Breast epithelium (tissue), 3 donors: ENCODE measurements at regions not wholly inside any gene's neighbourhood (a gene's known extent, or its start where the extent isn't known, plus 50 kb on each side); places are given as distances from the start of the nearest gene placed in this dataset.

Experiments
- CTCF ChIP-seq, 3 donors: fragments of 450-650 bp; IDR thresholded peaks; one replicate each; pipeline ENCODE4 v1.5.1; 2016 to 2017; ENCODE audit warnings: antibody characterized with exemption in 3 of 3, mild to moderate bottlenecking in 3 of 3, moderate library complexity in 3 of 3
- POLR2A ChIP-seq: fragments of 450-650 bp; IDR thresholded peaks from one replicate; pipeline ENCODE4 v1.6.1; 2016; ENCODE audit warnings: antibody characterized with exemption, mild to moderate bottlenecking, moderate library complexity

GRCh38 chr1:96291468-96291867 is 430.1 kb upstream of the PTBP2 start:
- no peak for TF ChIP-seq CTCF (IDR thresholded peaks at IDR 0.05)
- TF ChIP-seq POLR2A: no peak
